NCI-H524 treated with DMSO at 0.1 percent for 48 hours (cell line): ENCODE measurements at regions not wholly inside any gene's neighbourhood (a gene's known extent, or its start where the extent isn't known, plus 50 kb on each side); places are given as distances from the start of the nearest gene placed in this dataset.

Experiments
- DNase-seq: peaks from one replicate; lab custom pipeline; 2025; lab: John Stamatoyannopoulos, UW

- no peak for DNase-seq
Observed at GRCh38 chr13:33751151-33751550, 66.8 kb upstream of the RFC3 start.

GRCh38 chr13:33752094-33752493, 65.9 kb upstream of the RFC3 start:
- DNase-seq = no peak

GRCh38 chr13:33752597-33752996, 65.4 kb upstream of the RFC3 start:
- DNase-seq = no peak

GRCh38 chr13:33756929-33757328, 61.0 kb upstream of the RFC3 start:
- DNase-seq = no peak

- DNase-seq = no peak
Observed at GRCh38 chr13:33757713-33758112, 60.2 kb upstream of the RFC3 start.

- DNase-seq = no peak
Observed at GRCh38 chr13:33758113-33758512, 59.8 kb upstream of the RFC3 start.

- peak; percentile 35 for DNase-seq
Observed at GRCh38 chr13:33761740-33762139, 56.2 kb upstream of the RFC3 start.

- DNase-seq = no peak
Observed at GRCh38 chr13:33763021-33763420, 54.9 kb upstream of the RFC3 start.

- no peak for DNase-seq
Observed at GRCh38 chr13:33764716-33765115, 53.2 kb upstream of the RFC3 start.

- DNase-seq = no peak
Observed at GRCh38 chr13:33766329-33767123, 51.4 kb upstream of the RFC3 start.

- no peak for DNase-seq
Observed at GRCh38 chr13:33767140-33767539, 50.8 kb upstream of the RFC3 start.
